Stimulated activated CD8-positive, alpha-beta memory T cell treated with anti-CD3 and anti-CD28 coated beads, Interleukin-15, amount 100 ng/mL, for 24 hours (primary cell): ENCODE measurements at regions not wholly inside any gene's neighbourhood (a gene's known extent, or its start where the extent isn't known, plus 50 kb on each side); places are given as distances from the start of the nearest gene placed in this dataset.

Source experiments
- DNase-seq: peaks from one replicate; pipeline ENCODE4 v3.0.0-alpha.2; 2020; ENCODE audit warnings: low read depth

DNA sequence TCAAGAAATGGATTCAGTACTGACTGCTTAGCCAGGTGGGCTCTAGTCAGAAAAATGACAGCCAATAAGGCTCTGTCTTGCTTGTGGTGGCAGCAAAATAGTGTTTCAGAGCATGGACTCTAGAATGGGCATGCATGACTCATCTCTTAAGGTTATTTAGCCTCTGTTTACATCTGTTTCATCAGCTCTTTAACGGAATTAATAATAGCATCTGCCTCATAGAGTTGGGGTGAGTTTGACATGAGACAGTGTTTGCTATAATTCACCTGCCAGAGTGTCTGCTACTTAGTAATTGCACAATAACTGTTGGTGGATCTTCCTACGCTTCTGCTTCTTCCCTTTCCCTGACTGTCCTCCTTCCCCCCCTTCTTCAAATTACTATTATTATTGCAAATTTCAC lies 350.4 kb upstream of the SEMA6D start:
- DNase-seq, result no peak

DNA sequence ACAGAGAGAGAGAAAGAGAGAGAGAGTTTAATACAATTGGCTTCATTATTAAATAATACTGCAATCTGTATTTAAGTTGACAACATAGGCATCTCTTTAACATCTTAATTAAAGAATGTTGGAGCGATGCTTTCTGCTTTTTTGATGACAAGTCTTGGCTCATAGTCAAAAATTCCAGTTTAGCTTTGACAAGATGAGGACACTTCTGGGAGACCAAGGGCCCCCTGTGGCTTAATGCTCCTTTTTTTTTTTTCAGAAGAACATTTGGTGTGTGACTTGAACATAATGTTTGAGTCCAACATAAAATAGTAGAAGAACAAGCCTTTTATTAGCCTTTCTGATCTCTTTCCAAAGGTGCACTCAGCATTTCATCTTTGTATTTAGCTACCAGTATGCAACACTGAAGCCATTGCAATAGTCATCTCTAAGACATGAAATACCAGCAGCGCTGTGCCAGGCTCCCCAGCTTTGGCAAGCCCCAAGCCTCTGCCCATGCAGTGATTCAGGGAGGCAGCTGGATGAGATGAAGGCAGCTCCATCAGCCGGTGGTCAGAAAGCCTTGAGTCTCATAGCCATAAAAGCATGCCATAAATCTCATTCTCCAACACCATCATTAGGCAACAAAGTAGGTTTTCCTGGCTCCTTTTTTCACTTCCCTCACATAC lies 349.4 kb upstream of the SEMA6D start:
- DNase-seq, result no peak

DNA sequence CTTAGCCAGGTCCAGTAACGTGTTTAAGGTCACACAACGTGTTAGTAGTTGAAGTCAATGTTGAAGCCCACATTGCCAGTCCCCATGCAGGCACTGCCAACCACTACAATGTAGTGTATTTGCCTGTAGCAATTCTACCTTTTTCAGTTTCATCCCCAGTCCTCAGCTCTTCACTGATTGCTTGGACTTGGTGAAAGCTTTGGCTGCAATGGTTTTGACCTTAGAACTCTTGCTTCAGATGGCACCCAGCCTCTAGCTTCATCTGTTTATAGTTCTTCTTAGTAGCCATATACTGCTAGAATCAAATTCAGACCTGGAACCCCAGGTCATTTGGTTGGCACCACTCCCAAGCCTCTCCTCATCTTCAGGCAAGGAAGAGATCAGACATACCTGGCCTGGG lies 345.4 kb upstream of the SEMA6D start:
- DNase-seq, result no peak

DNA sequence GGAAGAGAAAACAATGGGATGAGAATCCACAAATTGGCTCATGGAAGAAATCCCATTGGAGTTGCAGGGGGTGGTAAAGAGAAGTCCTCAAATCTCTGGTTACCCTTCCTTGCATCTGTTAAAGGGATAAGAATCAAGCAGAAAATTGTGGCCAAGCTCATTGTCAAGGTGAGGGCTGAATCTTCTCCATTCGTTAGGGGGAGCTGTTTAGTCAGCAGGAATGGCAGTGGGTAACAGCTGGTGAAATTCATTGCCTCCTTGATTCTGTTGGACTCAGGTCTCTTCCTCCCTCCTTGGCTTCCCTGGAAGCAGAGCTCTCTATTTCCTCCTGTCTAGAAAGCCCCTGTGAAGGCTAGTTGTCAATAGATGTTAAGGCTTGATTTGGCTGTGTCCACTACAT lies 343.1 kb upstream of the SEMA6D start:
- DNase-seq, result no peak

DNA sequence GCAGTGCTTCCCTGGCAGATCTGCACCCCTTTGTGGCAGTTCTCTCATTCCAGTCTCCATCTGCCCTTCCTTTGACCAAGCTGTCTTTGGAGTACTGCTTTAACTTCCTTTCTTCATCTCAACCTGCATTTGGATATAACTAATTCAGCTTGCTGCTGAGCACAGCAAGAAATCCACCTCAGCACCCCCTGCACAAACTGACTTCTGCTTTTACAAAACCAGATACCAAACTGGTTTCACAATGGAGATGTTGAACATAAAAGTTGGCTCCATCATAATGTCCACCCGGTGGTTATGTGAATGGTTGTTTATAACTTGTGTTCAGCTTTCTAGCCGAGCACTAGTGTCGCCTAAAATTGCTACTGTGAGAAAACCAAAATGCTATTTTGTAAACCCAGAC lies 341.1 kb upstream of the SEMA6D start:
- no peak for DNase-seq

DNA sequence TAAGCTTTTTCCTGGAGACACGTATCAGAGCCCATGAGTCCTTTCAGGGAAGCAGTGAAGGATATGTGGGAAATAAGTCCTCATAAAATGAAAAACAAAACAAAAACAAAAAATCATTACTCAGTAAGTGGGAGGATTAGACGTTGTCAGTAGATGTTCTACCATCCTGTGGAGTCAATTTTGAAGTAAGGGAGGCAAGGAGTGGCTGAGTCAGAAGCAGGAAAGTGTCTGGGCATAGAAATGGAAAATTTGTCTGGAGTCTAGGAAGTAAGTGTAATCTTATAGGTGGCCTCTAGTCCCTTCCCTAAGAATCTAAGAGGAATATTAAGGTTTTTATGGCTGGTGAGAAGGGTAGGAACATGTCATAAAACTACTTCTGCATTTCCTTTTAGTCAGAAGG lies 339.8 kb upstream of the SEMA6D start:
- no peak for DNase-seq

DNA sequence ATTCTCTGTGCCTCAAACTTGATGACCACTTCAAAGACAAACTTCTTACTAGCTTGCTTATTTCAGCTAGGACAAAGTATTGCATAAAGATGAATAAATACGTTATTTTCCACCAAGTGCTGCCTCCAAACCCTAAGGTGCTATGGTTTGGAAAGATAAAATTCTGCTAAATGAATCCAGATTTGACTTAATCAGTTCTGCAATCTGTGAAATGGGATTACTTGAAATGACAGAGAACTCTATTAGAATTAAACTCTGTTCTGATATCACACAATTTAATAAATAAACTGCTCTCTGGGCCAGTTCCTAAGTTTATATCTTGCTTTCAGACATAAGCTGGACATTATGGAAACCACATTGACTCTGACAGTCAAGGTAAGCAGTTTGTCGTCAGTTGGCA lies 338.8 kb upstream of the SEMA6D start:
- DNase-seq, result no peak

DNA sequence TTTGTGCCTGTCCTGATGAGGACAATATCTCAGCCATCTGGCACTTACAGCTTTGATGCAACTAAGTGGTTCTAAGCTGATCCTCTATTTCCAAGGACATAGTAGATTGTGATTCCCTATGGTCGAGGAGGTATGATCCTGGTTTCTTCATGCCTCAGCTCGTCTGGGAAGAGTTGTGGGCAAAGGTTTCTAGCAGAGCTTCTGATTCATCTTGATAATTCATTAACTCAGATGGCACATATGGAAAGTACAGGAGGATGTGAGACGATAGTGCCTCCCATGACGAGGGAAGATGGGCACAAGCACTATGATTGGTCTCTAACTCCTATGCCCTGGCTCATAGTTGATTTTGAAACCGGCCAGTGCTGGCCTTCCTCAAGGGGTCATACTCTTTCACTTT lies 334.2 kb upstream of the SEMA6D start:
- DNase-seq, result no peak

DNA sequence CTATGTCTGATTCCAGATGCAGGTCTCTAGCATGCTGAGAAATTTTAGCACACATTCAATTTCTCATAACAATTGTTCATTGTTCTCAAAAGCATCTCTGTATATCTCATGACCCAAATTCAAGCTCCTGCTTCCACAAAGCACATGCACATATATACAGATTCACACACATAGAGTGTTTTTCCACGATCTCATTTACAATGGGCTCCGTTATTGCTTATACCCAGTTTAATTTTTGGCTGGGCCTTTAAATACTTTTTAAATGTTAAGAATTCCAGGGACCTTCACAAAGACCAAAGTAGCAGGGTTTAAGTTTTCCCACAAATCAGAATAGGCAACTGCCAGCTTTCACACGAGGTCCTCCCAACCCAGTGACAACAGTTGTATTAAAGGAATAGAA lies 333.5 kb upstream of the SEMA6D start:
- DNase-seq, result no peak

DNA sequence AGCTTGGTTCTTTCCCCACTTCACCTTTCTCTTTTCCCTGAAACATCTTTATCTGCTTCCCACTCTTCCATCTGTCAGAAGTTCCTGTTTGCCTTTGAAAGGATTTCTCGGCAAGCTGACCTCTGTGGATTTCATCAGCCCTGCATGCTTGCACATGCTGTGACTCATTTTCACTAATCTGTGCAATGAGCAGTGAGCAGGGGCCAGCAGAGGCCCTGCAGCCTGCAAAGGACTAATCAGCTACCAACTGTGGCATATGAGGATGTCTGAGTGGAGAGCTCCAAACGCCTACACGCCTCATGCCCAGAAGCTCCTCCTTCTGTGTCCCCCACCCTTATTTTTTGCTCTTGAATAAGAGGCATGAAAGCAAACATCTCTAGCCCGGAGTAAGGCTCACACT lies 333.0 kb upstream of the SEMA6D start:
- no peak for DNase-seq

DNA sequence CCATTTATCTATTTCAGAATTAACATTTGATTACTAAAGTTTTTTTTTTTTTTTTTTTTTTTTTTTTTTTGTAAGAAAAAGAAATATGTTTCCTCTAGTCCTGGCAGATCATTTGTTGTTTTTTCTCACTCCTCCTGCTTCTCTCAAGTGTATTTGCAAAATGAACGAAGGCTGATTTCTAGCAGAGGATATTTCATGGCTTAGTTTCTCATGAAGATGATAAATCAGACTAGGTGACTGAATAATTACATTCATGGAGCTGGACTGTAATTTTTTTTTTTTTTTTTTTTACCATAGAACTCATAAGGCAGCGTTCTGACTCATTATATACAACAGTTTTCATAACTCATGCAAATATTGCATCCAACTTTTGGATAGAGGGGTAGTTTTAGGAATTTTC lies 332.5 kb upstream of the SEMA6D start:
- no peak for DNase-seq

DNA sequence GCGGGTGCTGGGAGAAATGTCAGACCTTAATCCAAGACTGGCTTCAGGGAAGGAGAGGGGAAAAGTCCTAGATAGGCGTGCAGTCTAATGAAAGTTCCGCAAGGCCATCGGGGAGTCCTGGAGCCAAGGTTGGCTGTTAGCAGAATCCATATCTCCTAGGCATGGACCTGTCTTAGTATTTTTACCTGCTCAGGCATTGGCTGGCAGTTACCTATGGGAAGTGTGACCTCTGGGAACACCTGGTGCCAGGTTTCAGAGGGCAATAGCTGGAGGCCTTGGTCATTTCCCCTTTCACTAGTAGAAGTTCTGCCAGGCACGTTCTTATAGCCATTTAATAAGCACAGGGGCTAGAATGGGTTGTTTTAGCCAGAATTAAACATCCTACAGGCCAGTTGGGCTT lies 330.8 kb upstream of the SEMA6D start:
- no peak for DNase-seq

DNA sequence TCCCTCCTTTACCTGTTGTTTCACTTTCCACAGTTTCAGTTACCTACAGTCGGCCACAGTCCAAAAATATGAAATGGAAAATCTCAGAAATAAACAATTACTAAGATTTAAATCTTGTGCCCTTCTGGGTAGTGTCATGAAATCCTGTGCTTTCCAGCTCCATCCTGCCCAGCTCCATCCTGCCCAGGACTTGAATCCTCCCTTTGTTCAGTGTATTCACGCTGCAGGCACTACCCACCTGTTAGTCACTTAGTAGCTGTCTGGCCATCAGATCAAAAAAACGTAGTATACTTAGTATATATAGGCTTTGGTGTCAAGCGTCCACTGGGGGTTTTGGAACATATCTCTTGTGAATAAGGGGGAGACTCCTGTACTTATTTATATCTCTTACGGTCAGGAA lies 329.0 kb upstream of the SEMA6D start:
- DNase-seq, result no peak

DNA sequence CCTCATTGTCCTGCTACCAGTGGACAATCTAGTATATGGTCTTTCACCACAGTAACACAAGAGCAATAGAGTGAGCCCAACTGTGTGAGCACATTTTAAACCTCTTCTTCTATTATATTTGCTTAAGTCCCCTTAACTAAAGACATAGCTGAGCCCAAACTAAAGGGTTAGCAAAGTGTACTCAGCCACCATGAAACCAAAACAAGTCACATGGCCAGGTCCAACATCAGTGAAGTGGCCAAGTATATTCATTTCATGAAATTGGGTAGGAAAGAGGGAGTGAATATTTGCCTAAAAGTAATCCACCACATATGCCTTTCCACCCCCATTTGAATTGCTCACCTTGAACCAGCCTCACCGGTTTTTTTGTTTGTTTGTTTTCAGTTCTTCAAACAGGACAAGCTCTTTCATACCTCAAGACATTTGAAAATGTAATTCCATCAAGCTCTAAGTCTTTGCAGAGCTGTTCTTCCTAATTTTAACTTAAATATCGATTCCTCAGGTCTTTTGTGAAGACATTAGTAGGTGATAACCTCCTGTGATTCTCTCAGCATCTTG lies 327.0 kb upstream of the SEMA6D start:
- no peak for DNase-seq

DNA sequence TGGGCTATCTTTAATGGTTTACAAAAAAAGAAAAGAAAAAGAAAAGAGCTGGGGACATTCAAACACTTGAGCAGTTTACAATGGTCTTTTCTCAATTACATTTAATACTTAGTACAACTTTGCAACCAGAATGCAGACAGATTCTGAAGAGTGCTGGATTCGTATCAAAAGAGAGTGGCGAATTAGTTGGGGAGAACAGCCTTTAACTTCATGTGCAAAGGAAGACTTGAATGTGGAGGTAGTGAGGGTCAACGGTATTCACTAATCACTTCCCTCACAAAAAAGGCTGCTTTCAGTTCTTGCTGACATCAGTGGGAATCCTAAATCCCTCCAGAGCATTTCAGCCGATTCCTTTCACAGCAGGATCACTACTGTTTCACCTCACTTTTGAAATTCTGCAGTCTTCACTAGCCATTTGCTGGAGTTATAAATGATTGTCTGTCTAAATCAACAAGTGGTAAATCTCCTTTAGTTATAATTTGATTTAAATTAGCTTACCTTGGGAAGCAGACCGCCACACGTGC lies 323.0 kb upstream of the SEMA6D start:
- DNase-seq, result no peak

DNA sequence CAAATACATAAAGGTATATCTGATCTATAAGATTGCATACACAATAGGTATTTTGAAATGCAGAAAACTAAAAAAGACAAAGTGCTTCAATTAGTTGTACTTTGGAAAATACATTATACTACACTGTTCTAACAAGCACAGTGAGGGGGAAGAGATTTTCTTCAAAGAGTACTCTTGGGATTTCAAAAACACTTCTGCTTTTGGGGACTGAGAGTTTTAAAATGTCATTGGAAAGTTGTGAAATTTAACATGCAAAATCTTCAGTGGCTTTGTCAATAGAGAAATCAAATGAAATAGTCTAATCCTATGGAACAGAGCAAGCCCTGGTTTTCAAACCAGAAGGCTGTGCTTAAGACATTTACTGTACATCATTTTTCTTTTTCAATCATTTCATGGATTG lies 322.2 kb upstream of the SEMA6D start:
- DNase-seq, result no peak

DNA sequence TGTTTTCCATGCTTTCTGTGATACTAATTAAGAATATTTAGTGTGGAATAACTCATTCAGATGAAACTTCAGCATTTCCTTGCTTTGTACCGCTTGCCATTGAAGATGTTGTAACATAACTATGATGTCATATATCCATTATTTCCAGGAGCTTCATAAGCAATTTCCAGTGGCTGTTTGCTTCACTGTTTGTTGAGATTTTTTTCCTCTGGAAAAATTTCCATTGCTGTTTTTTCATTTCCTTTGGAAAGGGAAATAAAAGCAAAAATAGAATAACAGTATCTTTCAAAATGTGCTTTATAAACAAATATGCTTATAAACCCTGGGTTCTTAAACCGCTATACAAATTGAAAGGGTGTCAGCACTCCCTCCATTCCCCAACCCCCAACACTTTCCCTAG lies 319.6 kb upstream of the SEMA6D start:
- no peak for DNase-seq

DNA sequence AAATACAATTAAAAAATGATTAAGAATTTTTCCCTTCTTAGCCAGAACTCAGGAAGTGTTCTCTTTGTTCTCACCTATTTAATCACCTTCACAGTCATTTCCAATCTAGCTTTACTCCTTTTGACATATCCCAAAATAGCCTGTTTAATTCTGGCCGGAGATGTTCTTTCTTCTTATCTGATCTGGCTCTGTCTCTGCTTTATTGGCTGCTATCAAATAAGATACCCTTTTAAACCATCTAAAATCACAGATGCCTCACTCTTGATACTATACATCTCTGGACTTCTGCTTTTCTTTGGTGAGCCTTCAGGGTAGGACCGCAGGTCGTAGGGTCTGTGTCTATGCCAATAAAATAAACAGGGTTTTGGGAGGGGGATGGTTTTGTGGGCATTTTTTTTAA lies 319.2 kb upstream of the SEMA6D start:
- no peak for DNase-seq

DNA sequence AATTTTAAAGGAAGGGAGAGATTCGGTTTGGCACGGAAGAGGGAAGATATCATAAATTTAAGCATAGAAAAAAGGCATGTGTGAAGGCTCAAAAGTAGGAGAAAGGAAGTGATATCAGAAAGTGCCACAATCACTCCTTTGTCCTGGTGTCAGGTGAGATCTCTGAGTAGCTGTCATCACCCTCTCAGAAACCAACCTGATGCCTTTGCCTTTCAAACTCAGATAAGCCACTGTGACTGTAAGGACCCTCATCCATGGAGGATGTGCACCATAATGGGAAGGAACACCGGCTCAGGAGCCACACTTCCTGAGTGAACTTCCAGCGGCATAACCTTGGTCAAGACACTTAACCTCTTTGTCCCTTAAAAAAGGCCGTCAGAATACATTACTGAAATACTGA lies 318.7 kb upstream of the SEMA6D start:
- DNase-seq, result no peak

DNA sequence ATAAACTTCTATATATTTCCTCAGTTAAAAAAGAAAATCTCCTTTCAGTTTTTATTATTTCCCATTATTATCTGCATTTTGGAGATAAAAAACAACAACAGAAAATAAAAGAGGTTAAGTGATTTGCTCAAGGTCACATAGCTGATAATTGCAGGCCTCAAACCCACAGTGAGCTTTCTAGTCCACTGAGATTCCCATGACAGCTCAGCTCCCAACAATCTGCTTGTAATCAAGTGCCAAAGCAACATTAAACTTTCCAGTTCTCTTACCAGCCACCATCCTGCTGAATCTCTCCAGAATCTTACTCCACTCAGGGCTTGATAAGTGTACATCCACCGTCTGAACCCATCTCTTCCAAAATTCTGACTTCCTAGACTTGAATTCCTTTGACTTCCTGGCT lies 318.2 kb upstream of the SEMA6D start:
- DNase-seq, result no peak

DNA sequence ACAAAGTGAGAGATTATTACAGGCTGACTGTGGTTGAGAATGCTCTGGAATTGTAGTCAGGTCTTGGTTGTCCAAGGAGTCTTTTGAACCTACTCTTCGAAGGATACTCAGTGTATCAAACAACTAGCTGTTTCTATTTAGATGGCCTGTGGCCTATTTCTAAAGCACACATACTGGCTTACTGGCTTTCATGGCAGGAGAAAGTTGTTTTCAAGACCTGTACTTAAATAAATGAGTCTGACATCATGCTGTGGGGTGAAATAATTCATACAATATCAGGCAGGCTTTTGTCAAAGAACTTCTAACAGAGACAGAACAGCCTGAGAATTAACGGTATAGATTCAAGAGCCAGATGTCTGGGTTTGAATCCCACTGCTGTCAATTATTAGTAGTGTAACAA lies 316.7 kb upstream of the SEMA6D start:
- DNase-seq, result no peak

DNA sequence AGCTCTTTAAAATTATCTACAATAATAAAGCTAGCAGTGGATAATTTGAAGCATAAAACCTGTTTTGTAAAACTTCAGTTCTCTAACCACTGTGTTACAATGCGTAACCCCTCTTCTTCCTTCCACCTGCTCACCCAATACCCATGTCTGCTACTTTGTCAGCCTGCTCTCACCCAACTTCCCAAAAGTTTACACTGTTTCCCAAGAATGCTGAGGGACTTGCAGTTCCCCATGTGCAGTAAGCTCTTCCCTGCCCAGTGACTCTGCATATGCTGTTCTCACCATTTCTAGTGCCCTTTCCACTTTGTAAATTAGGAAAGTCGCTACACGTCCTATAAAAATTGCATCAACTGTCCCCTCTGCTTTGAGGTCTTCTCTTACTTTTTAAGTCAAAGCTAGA lies 315.9 kb upstream of the SEMA6D start:
- DNase-seq, result no peak

DNA sequence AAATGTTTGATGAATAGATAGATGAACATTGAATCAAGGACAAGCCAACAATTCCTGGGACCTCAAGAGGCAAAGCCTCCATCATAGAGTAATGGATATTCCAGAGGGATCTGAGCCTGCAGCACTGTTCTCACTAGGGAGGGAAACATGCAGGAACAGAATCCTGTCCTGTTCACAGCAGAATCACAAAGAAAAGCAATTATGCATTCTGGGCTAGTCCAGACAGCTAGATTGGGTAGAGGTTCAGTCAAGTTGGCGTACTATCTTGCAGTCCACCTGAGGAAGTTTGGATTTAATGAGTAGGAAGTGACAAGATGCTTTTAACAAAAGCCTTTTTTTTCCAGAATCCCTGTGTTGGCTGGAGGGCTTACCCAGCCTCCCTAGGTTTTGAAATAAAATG lies 314.5 kb upstream of the SEMA6D start:
- DNase-seq, result no peak

DNA sequence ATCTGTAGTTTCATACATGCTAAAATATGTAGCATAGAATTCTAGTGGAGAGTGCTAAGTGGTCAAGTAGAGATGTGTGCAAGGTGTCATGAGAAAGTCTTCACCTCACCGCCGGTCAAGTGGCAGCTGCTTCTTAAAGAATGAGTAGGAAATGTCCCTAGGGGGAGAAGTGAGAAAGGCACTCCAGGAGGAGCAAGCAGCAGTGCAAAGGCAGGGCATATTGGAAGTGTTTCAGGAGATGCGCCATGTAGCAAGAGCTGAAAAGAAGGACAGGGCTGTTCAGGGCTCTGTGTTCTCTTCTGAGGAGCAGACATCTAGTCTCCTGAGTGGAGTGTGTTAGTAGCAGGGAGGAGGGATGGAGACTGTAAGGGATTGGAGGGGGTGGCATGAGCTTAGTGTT lies 312.4 kb upstream of the SEMA6D start:
- no peak for DNase-seq
